Calu3 (cell line): ENCODE measurements at regions not wholly inside any gene's neighbourhood (a gene's known extent, or its start where the extent isn't known, plus 50 kb on each side); places are given as distances from the start of the nearest gene placed in this dataset.

Experiments
- BruUV-seq: library from RNA; stranded (reverse); fragments of 400-500 nt; replicated peaks from 2 replicates; lab custom pipeline; 2021; lab: Mats Ljungman, UMichigan
- CTCF ChIA-PET: fragments of 300-600 bp; sonication (Branson Sonifier 250); formaldehyde crosslinking; loops from one replicate; lab custom pipeline; 2022; ENCODE audit warnings: antibody characterized with exemption; lab: Charles Lee
- DNase-seq: peaks from one replicate; pipeline ENCODE4 v3.0.0; 2022
- H3K27ac Mint-ChIP-seq: one replicate; pipeline ENCODE4 v1.8.0; 2022; ENCODE audit warnings: mixed read lengths; ENCODE audit not compliant: unreplicated experiment
- H3K27me3 Mint-ChIP-seq: one replicate; pipeline ENCODE4 v1.8.0; 2022; ENCODE audit warnings: mixed read lengths; ENCODE audit not compliant: unreplicated experiment
- H3K36me3 Mint-ChIP-seq: one replicate; pipeline ENCODE4 v1.8.0; 2022; ENCODE audit warnings: mild to moderate bottlenecking, moderate library complexity, mixed read lengths; ENCODE audit not compliant: insufficient read depth, unreplicated experiment
- H3K4me1 Mint-ChIP-seq: one replicate; pipeline ENCODE4 v1.8.0; 2022; ENCODE audit warnings: mild to moderate bottlenecking, low read depth, mixed read lengths; ENCODE audit not compliant: unreplicated experiment
- H3K4me3 Mint-ChIP-seq: one replicate; pipeline ENCODE4 v1.8.0; 2022; ENCODE audit warnings: mild to moderate bottlenecking, low read depth, moderate library complexity, mixed read lengths; ENCODE audit not compliant: unreplicated experiment
- H3K9me3 Mint-ChIP-seq: one replicate; pipeline ENCODE4 v1.8.0; 2022; ENCODE audit warnings: low read depth, mixed read lengths; ENCODE audit not compliant: unreplicated experiment
- intact Hi-C: fragments of 100-400 bp; cut with micrococcal nuclease; formaldehyde crosslinking; loops from one replicate; pipeline ENCODE4 v1.10.0; 2022; ENCODE audit not compliant: unreplicated experiment
- TF ChIP-seq, protein P1 (sequence below): fragments of 200-600 bp; IDR thresholded peaks from one replicate; pipeline ENCODE4 v1.8.0; 2022; ENCODE audit warnings: antibody characterized with exemption; ENCODE audit not compliant: unreplicated experiment

DNA sequence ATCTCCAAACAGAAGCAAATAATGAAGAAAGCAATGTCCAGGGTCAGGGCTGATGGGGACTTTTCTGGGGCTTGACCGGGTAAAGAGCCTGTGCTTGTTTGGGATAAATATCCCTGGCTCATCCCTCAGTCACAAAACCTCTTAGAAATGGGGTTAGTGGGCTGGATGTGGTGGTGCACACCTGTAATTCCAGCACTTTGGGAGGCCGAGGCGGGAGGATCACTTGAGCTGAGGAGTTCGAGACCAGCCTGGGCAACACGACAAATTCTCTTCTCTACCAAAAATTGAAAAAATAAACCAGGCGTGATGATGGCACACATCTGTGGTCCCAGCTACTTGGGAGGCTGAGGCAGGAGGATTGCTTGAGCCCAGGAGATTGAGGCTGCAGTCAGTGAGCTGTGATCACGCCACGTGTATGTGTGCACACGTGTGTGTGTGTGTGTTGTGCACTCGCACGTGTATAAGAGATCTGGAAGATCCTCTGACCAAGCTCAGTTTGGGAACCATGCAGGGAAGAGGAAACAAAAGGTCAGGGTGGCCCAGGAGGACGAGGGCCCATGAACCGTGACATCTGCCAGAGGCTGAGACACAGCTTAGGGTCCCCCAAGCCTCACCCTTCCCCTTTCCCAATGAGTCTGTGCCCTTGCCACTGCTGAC, 258.6 kb downstream of the TEX36 start:
- no TSS peak for BruUV-seq
- intact Hi-C loops, result no loop called here
- CTCF ChIA-PET, result no interaction called here
- Mint-ChIP-seq H3K27me3 (peaks cover 55% of the 10 kb centered on the region), H3K36me3 (no peaks in the 10 kb centered on the region), H3K27ac (no peak overlapping the region), H3K4me1 (no peaks in the 10 kb centered on the region), H3K9me3 (no peaks in the 10 kb centered on the region), H3K4me3 (no peak overlapping the region)
- TF ChIP-seq, protein P1, sequence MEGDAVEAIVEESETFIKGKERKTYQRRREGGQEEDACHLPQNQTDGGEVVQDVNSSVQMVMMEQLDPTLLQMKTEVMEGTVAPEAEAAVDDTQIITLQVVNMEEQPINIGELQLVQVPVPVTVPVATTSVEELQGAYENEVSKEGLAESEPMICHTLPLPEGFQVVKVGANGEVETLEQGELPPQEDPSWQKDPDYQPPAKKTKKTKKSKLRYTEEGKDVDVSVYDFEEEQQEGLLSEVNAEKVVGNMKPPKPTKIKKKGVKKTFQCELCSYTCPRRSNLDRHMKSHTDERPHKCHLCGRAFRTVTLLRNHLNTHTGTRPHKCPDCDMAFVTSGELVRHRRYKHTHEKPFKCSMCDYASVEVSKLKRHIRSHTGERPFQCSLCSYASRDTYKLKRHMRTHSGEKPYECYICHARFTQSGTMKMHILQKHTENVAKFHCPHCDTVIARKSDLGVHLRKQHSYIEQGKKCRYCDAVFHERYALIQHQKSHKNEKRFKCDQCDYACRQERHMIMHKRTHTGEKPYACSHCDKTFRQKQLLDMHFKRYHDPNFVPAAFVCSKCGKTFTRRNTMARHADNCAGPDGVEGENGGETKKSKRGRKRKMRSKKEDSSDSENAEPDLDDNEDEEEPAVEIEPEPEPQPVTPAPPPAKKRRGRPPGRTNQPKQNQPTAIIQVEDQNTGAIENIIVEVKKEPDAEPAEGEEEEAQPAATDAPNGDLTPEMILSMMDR, result no peak
- DNase-seq, result no peak

DNA sequence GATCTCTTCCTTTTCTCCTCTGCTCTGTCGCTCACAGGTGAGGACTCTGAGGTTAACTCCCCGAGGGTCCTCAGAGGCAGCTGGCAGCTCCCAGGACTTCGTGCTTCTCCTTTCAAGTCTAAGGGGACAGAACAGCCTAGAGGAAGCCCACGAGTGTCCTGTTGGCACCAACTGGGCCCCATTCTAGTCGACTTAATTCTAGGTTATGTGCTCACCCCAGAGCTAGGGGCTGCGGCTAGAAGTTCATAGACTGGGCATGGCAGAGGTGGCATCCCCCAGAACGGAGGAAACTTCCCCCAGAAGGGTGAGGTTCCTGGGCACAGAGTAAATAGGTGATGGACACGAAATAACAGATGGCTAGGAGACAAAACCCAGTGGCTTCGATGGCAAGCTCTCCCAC, 259.4 kb downstream of the TEX36 start:
- no peaks in the 10 kb centered on the region for H3K4me1 Mint-ChIP-seq
- TF ChIP-seq, protein P1, result no peak
- no peaks in the 10 kb centered on the region for H3K9me3 Mint-ChIP-seq
- intact Hi-C loops, result no loop called here
- CTCF ChIA-PET, result no interaction called here
- peaks cover 63% of the 10 kb centered on the region for H3K27me3 Mint-ChIP-seq
- H3K27ac Mint-ChIP-seq, result no peak overlapping the region
- H3K4me3 Mint-ChIP-seq, result no peak overlapping the region
- BruUV-seq, result no TSS peak
- no peaks in the 10 kb centered on the region for H3K36me3 Mint-ChIP-seq
- no peak for DNase-seq

DNA sequence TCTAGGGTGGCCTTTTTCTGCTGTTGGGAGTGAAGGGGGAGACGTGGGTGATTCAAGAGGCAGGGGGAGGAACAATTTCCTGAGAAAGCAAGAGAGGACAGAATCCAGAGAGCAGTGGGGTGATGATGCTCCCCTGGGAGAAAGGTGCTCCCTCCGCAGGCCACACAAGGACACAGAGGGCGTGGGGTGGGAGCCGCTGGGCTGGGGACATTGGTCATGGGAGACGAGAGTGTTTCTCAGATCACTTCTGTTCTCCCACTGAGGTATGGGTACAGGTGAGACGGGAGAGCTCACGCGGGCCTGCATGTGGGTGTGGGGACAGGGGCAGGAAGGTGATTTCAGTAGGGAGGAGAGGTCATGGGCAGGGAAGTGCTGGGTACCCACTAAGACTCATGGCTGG, 259.5 kb upstream of the CTBP2 start:
- TF ChIP-seq, protein P1, result no peak
- H3K4me3 Mint-ChIP-seq, result no peak overlapping the region
- intact Hi-C loops, result no loop called here
- peaks cover 53% of the 10 kb centered on the region for H3K27me3 Mint-ChIP-seq
- no TSS peak for BruUV-seq
- H3K36me3 Mint-ChIP-seq, result no peaks in the 10 kb centered on the region
- DNase-seq, result no peak
- no peaks in the 10 kb centered on the region for H3K4me1 Mint-ChIP-seq
- CTCF ChIA-PET, result no interaction called here
- no peaks in the 10 kb centered on the region for H3K9me3 Mint-ChIP-seq
- H3K27ac Mint-ChIP-seq, result no peak overlapping the region

DNA sequence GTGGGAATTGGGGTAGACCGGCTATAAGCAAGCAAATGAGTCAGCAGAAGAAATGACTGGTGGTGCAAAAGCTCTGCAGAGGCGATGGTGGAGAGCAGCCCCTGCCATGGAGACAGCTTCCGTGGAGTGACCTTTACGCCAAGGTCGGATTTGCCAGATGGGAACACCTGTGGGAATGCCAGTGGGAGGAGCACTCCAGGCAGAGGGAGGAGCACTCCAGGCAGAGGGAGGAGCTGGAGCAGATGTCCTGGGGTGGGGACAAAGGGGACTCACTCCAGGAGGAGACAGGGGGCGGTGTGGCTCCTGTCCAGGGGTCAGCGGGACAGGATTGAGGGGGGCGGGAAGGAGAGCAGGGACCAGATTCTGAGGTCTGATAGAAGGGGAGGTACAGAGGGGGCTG, 258.8 kb upstream of the CTBP2 start:
- DNase-seq, result no peak
- no TSS peak for BruUV-seq
- no peak overlapping the region for H3K4me3 Mint-ChIP-seq
- CTCF ChIA-PET, result no interaction called here
- intact Hi-C loops, result no loop called here
- H3K36me3 Mint-ChIP-seq, result no peaks in the 10 kb centered on the region
- no peak overlapping the region for H3K27ac Mint-ChIP-seq
- peaks cover 46% of the 10 kb centered on the region for H3K27me3 Mint-ChIP-seq
- TF ChIP-seq, protein P1, result no peak
- no peaks in the 10 kb centered on the region for H3K9me3 Mint-ChIP-seq
- no peaks in the 10 kb centered on the region for H3K4me1 Mint-ChIP-seq
